ENCODE measurements at regions not wholly inside any gene's neighbourhood (a gene's known extent, or its start where the extent isn't known, plus 50 kb on each side); places are given as distances from the start of the nearest gene placed in this dataset.

DNA sequence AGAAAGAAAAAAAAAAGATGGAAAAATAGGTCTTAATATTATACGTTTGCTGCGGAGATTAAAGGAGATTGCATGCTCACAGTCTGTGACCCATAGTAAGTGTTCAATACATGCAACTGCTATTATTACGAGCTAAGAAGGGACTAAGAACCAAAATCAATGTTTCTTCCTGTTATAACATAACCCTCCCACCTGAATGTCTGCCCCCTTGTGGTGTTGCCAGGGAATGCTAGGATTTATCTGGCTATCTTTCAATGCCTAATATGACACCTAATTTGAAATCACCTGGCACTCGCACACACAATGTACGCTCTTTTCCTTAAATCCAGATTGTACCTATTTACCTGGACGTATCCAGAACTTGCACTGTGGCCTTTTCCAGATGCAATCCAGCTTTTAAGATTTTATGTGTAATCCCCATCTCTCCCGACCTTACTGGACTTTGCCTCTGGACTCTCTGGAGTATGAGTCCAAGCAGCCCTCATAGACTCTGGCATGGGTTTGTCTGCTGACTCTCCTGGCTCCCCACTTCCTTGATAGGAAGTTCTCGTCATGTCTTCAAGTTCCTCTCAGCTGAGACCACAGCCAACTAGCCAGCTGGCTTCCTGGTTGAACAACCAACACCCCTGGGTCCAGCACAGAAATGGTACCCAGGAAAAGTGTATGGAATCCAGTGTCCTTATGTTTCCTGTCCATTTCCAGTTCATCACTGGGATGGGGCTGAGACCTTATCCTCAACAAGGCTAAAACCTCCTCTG is 151.5 kb downstream of the CCDC34 start (continued):
- TF ChIP-seq, protein P1, sequence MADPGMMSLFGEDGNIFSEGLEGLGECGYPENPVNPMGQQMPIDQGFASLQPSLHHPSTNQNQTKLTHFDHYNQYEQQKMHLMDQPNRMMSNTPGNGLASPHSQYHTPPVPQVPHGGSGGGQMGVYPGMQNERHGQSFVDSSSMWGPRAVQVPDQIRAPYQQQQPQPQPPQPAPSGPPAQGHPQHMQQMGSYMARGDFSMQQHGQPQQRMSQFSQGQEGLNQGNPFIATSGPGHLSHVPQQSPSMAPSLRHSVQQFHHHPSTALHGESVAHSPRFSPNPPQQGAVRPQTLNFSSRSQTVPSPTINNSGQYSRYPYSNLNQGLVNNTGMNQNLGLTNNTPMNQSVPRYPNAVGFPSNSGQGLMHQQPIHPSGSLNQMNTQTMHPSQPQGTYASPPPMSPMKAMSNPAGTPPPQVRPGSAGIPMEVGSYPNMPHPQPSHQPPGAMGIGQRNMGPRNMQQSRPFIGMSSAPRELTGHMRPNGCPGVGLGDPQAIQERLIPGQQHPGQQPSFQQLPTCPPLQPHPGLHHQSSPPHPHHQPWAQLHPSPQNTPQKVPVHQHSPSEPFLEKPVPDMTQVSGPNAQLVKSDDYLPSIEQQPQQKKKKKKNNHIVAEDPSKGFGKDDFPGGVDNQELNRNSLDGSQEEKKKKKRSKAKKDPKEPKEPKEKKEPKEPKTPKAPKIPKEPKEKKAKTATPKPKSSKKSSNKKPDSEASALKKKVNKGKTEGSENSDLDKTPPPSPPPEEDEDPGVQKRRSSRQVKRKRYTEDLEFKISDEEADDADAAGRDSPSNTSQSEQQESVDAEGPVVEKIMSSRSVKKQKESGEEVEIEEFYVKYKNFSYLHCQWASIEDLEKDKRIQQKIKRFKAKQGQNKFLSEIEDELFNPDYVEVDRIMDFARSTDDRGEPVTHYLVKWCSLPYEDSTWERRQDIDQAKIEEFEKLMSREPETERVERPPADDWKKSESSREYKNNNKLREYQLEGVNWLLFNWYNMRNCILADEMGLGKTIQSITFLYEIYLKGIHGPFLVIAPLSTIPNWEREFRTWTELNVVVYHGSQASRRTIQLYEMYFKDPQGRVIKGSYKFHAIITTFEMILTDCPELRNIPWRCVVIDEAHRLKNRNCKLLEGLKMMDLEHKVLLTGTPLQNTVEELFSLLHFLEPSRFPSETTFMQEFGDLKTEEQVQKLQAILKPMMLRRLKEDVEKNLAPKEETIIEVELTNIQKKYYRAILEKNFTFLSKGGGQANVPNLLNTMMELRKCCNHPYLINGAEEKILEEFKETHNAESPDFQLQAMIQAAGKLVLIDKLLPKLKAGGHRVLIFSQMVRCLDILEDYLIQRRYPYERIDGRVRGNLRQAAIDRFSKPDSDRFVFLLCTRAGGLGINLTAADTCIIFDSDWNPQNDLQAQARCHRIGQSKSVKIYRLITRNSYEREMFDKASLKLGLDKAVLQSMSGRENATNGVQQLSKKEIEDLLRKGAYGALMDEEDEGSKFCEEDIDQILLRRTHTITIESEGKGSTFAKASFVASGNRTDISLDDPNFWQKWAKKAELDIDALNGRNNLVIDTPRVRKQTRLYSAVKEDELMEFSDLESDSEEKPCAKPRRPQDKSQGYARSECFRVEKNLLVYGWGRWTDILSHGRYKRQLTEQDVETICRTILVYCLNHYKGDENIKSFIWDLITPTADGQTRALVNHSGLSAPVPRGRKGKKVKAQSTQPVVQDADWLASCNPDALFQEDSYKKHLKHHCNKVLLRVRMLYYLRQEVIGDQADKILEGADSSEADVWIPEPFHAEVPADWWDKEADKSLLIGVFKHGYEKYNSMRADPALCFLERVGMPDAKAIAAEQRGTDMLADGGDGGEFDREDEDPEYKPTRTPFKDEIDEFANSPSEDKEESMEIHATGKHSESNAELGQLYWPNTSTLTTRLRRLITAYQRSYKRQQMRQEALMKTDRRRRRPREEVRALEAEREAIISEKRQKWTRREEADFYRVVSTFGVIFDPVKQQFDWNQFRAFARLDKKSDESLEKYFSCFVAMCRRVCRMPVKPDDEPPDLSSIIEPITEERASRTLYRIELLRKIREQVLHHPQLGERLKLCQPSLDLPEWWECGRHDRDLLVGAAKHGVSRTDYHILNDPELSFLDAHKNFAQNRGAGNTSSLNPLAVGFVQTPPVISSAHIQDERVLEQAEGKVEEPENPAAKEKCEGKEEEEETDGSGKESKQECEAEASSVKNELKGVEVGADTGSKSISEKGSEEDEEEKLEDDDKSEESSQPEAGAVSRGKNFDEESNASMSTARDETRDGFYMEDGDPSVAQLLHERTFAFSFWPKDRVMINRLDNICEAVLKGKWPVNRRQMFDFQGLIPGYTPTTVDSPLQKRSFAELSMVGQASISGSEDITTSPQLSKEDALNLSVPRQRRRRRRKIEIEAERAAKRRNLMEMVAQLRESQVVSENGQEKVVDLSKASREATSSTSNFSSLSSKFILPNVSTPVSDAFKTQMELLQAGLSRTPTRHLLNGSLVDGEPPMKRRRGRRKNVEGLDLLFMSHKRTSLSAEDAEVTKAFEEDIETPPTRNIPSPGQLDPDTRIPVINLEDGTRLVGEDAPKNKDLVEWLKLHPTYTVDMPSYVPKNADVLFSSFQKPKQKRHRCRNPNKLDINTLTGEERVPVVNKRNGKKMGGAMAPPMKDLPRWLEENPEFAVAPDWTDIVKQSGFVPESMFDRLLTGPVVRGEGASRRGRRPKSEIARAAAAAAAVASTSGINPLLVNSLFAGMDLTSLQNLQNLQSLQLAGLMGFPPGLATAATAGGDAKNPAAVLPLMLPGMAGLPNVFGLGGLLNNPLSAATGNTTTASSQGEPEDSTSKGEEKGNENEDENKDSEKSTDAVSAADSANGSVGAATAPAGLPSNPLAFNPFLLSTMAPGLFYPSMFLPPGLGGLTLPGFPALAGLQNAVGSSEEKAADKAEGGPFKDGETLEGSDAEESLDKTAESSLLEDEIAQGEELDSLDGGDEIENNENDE (IDR thresholded peaks at IDR 0.05; ENCODE audit: low read depth, low read length): no peak
- TF ChIP-seq KAT8 (IDR thresholded peaks at IDR 0.05; ENCODE audit: low read depth) (no peak), CEBPB (tag; IDR thresholded peaks at IDR 0.05) (no peak), ZNF766 (CRISPR knock-in tag; conservative IDR thresholded peaks at IDR 0.05) (no peak)
- TF ChIP-seq, protein P2, sequence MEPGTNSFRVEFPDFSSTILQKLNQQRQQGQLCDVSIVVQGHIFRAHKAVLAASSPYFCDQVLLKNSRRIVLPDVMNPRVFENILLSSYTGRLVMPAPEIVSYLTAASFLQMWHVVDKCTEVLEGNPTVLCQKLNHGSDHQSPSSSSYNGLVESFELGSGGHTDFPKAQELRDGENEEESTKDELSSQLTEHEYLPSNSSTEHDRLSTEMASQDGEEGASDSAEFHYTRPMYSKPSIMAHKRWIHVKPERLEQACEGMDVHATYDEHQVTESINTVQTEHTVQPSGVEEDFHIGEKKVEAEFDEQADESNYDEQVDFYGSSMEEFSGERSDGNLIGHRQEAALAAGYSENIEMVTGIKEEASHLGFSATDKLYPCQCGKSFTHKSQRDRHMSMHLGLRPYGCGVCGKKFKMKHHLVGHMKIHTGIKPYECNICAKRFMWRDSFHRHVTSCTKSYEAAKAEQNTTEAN (CRISPR knock-in tag; IDR thresholded peaks at IDR 0.05): no peak

Data from K562 (cell line).